H1 (cell line): ENCODE measurements at regions not wholly inside any gene's neighbourhood (a gene's known extent, or its start where the extent isn't known, plus 50 kb on each side); places are given as distances from the start of the nearest gene placed in this dataset.

Source experiments
- CTCF ChIP-seq, 3 experiments: IDR thresholded peaks; 1 replicate in 2 of 3; 2 replicates in 1 of 3; pipeline versions ENCODE4 v1.5.1 to v1.6.1; 2011; ENCODE audit warnings: low read length in 3 of 3, mild to moderate bottlenecking in 3 of 3, inconsistent platforms in 2 of 3, low read depth in 1 of 3, moderate library complexity in 1 of 3; ENCODE audit not compliant: insufficient read depth in 1 of 3; ENCODE audit errors: control extremely low read depth in 1 of 3
- EP300 ChIP-seq, 2 experiments: IDR thresholded peaks; 1 replicate in 1 of 2; 2 replicates in 1 of 2; pipeline ENCODE4 v1.6.1; 2011 to 2012; ENCODE audit warnings: low read depth in 2 of 2, low read length in 2 of 2, mild to moderate bottlenecking in 2 of 2, borderline replicate concordance in 1 of 2, inconsistent platforms in 1 of 2, moderate library complexity in 1 of 2
- EZH2 ChIP-seq: fragments of 200-600 bp; sonication (generic); IDR thresholded peaks from 2 replicates; pipeline ENCODE4 v1.7.1; 2012; ENCODE audit warnings: low read depth, mild to moderate bottlenecking, moderate library complexity, low read length, inconsistent platforms; ENCODE audit not compliant: severe bottlenecking
- GTF2F1 ChIP-seq: IDR thresholded peaks from 2 replicates; pipeline ENCODE4 v1.6.1; 2012; ENCODE audit warnings: low read depth, low read length, improper control_type of control experiment, borderline replicate concordance
- JUND ChIP-seq: IDR thresholded peaks from 2 replicates; pipeline ENCODE4 v1.6.1; 2011; ENCODE audit warnings: mild to moderate bottlenecking, improper control_type of control experiment, low read length
- MAFK ChIP-seq: IDR thresholded peaks from 2 replicates; pipeline ENCODE4 v1.6.1; 2012; ENCODE audit warnings: low read depth, mild to moderate bottlenecking, improper control_type of control experiment, low read length
- POLR2AphosphoS5 ChIP-seq: IDR thresholded peaks from 2 replicates; pipeline ENCODE4 v1.6.1; 2011; ENCODE audit warnings: low read depth, low read length
- SP1 ChIP-seq: IDR thresholded peaks from 2 replicates; pipeline ENCODE4 v1.6.1; 2011; ENCODE audit warnings: low read depth, low read length
- YY1 ChIP-seq: IDR thresholded peaks from 2 replicates; pipeline ENCODE4 v1.6.1; 2011; ENCODE audit warnings: low read depth, mild to moderate bottlenecking, low read length
- ZNF274 ChIP-seq: IDR thresholded peaks from 2 replicates; pipeline ENCODE4 v1.7.0; 2012; ENCODE audit warnings: low read length, borderline replicate concordance; ENCODE audit errors: extremely low read depth

GRCh38 chr20:50274570-50275430 is 84.2 kb downstream of the CEBPB start:
- TF ChIP-seq SP1: no peak
- TF ChIP-seq ZNF274: no peak
- TF ChIP-seq MAFK: no peak
- TF ChIP-seq CTCF (IDR thresholded peaks at IDR 0.05; ENCODE audit: control extremely low read depth in 1 of 3, insufficient read depth in 1 of 3, low read depth in 1 of 3, low read length in 3 of 3): no peak
- TF ChIP-seq EZH2: no peak
- no peak for TF ChIP-seq YY1
- no peak for TF ChIP-seq POLR2AphosphoS5
- TF ChIP-seq JUND: no peak
- no peak for TF ChIP-seq EP300 (IDR thresholded peaks at IDR 0.05; ENCODE audit: borderline replicate concordance in 1 of 2, low read depth in 2 of 2, low read length in 2 of 2)
- TF ChIP-seq GTF2F1: no peak
